Fibroblast of peridontal ligament (primary cell): ENCODE measurements at regions not wholly inside any gene's neighbourhood (a gene's known extent, or its start where the extent isn't known, plus 50 kb on each side); places are given as distances from the start of the nearest gene placed in this dataset.
"Not testable (repeated sequence)": the region's sequence is repeated elsewhere in the genome, so short reads cannot be mapped to it uniquely, and the experiment has no call there.

ENCODE experiments used
- DNase-seq: peaks from one replicate; pipeline ENCODE4 v3.0.0-alpha.2; 2010; ENCODE audit errors: extremely low read depth

- no peak for DNase-seq
These were observed 170.7 kb upstream of the ZNF618 start for GRCh38 chr9:113705306-113705927.

DNA sequence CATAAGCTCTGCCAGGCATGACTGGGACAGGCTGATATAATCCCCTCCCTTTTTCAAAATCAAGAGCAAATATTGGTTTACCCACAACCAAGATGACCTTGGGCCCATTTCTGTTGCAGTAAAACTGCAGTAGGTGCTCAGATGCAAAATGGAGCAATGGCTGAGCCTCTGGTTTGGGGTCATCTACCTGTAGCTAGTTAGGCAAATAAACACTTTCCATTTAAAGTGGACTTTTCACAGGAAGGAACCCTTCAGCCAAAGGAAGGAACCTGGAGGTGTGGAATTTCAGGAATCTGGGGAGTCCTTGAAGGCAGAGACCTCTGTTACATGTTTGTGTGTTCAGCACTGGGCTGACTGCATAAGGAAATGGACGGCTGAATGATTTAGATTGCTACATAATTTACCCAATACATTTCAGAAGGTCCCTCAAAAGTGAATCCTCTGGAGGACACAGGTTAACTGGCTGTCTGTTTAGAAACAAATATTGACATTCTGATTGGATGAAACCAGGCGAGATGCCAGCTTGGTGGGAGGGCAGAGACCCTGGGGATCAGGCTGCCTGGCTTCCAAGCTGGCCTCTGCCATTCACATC, 170.1 kb upstream of the ZNF618 start:
- DNase-seq, result no peak

GRCh38 chr9:113707953-113708695, 168.0 kb upstream of the ZNF618 start:
- no peak for DNase-seq

DNA sequence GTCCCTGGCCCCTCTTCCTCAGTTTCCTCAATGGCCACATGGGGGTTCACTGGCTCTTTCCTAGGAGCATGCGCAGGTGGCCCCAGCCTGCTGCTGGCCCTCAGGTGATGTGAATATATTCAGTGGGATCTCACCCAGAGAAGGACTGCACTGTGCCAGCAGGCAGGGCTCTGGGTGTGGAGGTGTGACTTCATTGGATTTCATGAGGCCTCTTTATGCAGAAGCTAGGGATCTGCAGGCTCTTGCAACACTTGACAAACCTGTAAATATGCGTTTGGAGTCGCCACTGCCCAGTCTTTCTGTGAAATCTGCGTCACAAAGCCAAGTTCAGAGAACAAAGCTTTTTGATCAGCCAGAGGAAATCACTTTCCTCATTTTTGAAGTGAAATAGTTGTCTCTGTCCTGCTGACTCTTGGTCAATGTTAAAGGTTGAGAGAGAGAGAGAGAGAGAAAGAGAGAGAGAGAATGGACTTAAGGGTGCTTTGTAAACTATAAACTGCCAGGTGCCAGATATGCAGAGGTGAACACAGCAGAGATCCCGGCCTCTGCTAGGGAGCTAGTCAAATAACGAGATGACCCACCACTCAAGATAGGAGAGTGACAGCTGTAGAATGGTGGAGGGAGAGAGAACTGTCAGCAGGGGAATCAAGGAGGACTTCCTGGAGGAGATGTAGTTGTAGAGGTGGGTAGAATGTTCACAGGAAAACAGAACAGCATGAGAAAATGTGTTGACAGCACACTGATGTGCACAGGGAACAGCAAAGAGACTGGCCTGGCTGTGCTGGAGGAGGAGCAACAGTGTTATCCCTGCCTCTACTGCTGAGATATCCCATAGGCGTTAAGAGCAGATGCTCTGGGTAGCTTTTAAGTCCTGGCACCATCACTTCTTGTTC, 167.0 kb upstream of the ZNF618 start:
- no peak for DNase-seq

GRCh38 chr9:113709721-113710120, 166.4 kb upstream of the ZNF618 start:
- DNase-seq, result no peak

- DNase-seq, result no peak
These were observed 164.9 kb upstream of the ZNF618 start for GRCh38 chr9:113711251-113711650.

DNA sequence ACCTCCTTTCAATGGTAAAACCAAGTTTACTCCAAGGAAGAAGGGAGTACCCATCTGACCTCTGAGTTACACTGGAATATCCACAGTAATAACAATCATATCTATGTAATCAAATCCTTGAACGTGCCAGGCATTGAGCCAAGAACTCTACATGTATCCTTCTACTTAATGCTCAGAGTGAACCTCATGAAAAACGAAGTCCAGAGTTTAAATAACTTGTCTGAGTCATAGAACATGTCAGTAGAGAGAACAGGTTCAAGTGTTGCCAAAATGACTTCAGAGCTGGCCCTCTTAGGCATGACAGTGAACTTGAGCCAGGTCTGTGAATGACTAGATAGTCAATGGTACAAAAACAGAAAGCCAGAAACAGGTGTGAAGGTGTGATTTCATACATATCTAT, 164.1 kb upstream of the ZNF618 start:
- DNase-seq, result peak; percentile 57

DNA sequence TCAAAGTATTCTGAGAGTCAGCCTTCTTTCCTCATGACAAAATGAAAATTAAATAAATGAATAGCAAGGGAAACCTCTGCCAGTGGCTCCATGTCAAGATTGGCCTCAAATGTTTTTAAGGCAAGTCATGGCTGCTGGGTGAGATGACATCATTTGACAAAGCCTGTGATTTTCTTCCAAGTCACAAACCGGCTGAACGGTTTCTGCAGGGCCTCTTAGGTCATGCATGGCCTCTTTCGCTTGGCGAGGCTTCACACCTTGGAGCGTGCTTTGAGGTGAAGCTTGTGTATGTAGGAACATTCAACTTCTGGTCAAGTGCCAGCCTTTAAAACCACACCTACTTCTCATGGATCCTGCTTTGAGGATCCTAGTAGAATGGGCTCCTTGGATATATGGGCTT, 161.0 kb upstream of the ZNF618 start:
- DNase-seq, result peak; percentile 77

GRCh38 chr9:113719919-113720318, 156.2 kb upstream of the ZNF618 start:
- no peak for DNase-seq

- DNase-seq, result no peak
These were observed 155.6 kb upstream of the ZNF618 start for GRCh38 chr9:113720495-113720894.

- no peak for DNase-seq
These were observed 154.3 kb upstream of the ZNF618 start for GRCh38 chr9:113721856-113722255.

- no peak for DNase-seq
These were observed 151.9 kb upstream of the ZNF618 start for GRCh38 chr9:113724202-113724601.

- DNase-seq, result no peak
These were observed 147.1 kb upstream of the ZNF618 start for GRCh38 chr9:113728989-113729388.

- no peak for DNase-seq
These were observed 141.3 kb upstream of the ZNF618 start for GRCh38 chr9:113734826-113735225.

GRCh38 chr9:113737517-113738271, 138.4 kb upstream of the ZNF618 start:
- DNase-seq, result peak; percentile 72

GRCh38 chr9:113738496-113738892, 137.6 kb upstream of the ZNF618 start:
- DNase-seq, result no peak

- DNase-seq, result peak; percentile 6
These were observed 137.1 kb upstream of the ZNF618 start for GRCh38 chr9:113738893-113739604.

DNA sequence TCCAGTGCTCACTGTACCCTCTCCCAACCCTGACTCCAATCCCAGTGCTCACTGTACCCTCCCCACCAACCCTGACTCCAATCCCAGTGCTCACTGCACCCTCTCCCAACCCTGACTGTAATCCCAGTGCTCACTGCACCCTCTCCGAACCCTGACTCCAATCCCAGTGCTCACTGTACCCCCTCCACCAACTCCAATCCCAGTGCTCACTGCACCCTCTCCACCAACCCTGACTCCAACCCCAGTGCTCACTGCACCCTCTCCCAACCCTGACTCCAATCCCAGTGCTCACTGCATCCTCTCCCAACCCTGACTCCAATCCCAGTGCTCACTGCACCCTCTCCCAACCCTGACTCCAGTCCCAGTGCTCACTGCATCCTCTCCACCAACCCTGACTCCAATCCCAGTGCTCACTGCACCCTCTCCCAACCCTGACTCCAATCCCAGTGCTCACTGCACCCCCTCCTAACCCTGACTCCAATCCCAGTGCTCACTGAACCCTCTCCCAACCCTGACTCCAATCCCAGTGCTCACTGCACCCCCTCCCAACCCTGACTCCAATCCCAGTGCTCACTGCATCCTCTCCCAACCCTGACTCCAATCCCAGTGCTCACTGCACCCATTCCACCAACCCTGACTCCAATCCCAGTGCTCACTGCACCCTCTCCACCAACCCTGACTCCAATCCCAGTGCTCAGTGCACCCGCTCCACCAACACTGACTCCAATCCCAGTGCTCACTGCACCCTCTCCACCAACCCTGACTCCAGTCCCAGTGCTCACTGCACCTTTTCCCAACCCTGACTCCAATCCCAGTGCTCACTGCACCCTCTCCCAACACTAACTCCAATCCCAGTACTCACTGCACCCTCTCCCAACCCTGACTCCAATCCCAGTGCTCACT, 136.3 kb upstream of the ZNF618 start:
- not testable (repeated sequence) for DNase-seq
